ENCODE measurements at regions not wholly inside any gene's neighbourhood (a gene's known extent, or its start where the extent isn't known, plus 50 kb on each side); places are given as distances from the start of the nearest gene placed in this dataset.

- Histone ChIP-seq H3K79me2 (ENCODE audit: insufficient read depth, low read length) (no peaks in the 10 kb centered on the region), H3K4me2 (ENCODE audit: insufficient read depth, low read length) (no peak overlapping the region), H4K20me1 (ENCODE audit: insufficient read depth, low read length) (no peaks in the 10 kb centered on the region), H3K9me3 (ENCODE audit: insufficient read depth, low read length, severe bottlenecking) (no peaks in the 10 kb centered on the region), H3K9ac (ENCODE audit: low read depth, low read length) (no peak overlapping the region), H3K27me3 (ENCODE audit: insufficient read depth, low read length, poor library complexity) (peaks cover 3% of the 10 kb centered on the region), H2AFZ (ENCODE audit: low read depth, low read length) (no peak overlapping the region), H3K4me3 (ENCODE audit: low read depth in 1 of 2, low read length in 2 of 2) (no peak overlapping the region), H3K27ac (ENCODE audit: low read length) (no peak overlapping the region), H3K4me1 (ENCODE audit: insufficient read depth, low read length) (no peaks in the 10 kb centered on the region), H3K36me3 (ENCODE audit: insufficient read depth, low read length) (no peaks in the 10 kb centered on the region)
- TF ChIP-seq CTCF (IDR thresholded peaks at IDR 0.05; ENCODE audit: borderline replicate concordance, extremely low read depth, low read length, poor library complexity, severe bottlenecking), result no peak
- TF ChIP-seq EZH2 (IDR thresholded peaks at IDR 0.05; ENCODE audit: borderline replicate concordance, low read depth, low read length, severe bottlenecking), result no peak
- ATAC-seq (ENCODE audit: insufficient read depth, low read depth) (no peak), DNase-seq (no peak)
These were observed 62.9 kb upstream of the IRX4 start for GRCh38 chr5:1945606-1946005.

GRCh38 chr5:1944408-1944807 lies 61.7 kb upstream of the IRX4 start:
- H3K4me1 ChIP-seq (ENCODE audit: insufficient read depth, low read length), result no peaks in the 10 kb centered on the region
- H3K4me3 ChIP-seq (ENCODE audit: low read depth in 1 of 2, low read length in 2 of 2), result no peak overlapping the region
- H3K9ac ChIP-seq (ENCODE audit: low read depth, low read length), result no peak overlapping the region
- H4K20me1 ChIP-seq (ENCODE audit: insufficient read depth, low read length), result no peaks in the 10 kb centered on the region
- no peak overlapping the region for H2AFZ ChIP-seq (ENCODE audit: low read depth, low read length)
- peaks cover 3% of the 10 kb centered on the region for H3K27me3 ChIP-seq (ENCODE audit: insufficient read depth, low read length, poor library complexity)
- H3K4me2 ChIP-seq (ENCODE audit: insufficient read depth, low read length), result no peak overlapping the region
- no peaks in the 10 kb centered on the region for H3K79me2 ChIP-seq (ENCODE audit: insufficient read depth, low read length)
- no peaks in the 10 kb centered on the region for H3K36me3 ChIP-seq (ENCODE audit: insufficient read depth, low read length)
- no peak overlapping the region for H3K27ac ChIP-seq (ENCODE audit: low read length)
- H3K9me3 ChIP-seq (ENCODE audit: insufficient read depth, low read length, severe bottlenecking), result no peaks in the 10 kb centered on the region
- no peak for ATAC-seq (ENCODE audit: insufficient read depth, low read depth)
- TF ChIP-seq CTCF (IDR thresholded peaks at IDR 0.05; ENCODE audit: borderline replicate concordance, extremely low read depth, low read length, poor library complexity, severe bottlenecking), result no peak
- no peak for TF ChIP-seq EZH2 (IDR thresholded peaks at IDR 0.05; ENCODE audit: borderline replicate concordance, low read depth, low read length, severe bottlenecking)
- no peak for DNase-seq

GRCh38 chr5:1943481-1943880 lies 60.8 kb upstream of the IRX4 start:
- Histone ChIP-seq H3K27me3 (ENCODE audit: insufficient read depth, low read length, poor library complexity) (peaks cover 3% of the 10 kb centered on the region), H3K4me1 (ENCODE audit: insufficient read depth, low read length) (no peaks in the 10 kb centered on the region)

More at GRCh38 chr5:1943481-1943880, 60.8 kb upstream of the IRX4 start:
- TF ChIP-seq EZH2 (IDR thresholded peaks at IDR 0.05; ENCODE audit: borderline replicate concordance, low read depth, low read length, severe bottlenecking) (no peak), CTCF (IDR thresholded peaks at IDR 0.05; ENCODE audit: borderline replicate concordance, extremely low read depth, low read length, poor library complexity, severe bottlenecking) (no peak)
- Histone ChIP-seq H3K9me3 (ENCODE audit: insufficient read depth, low read length, severe bottlenecking) (no peaks in the 10 kb centered on the region), H3K27ac (ENCODE audit: low read length) (no peak overlapping the region), H3K9ac (ENCODE audit: low read depth, low read length) (no peak overlapping the region), H3K79me2 (ENCODE audit: insufficient read depth, low read length) (no peaks in the 10 kb centered on the region), H2AFZ (ENCODE audit: low read depth, low read length) (no peak overlapping the region), H3K4me3 (ENCODE audit: low read depth in 1 of 2, low read length in 2 of 2) (no peak overlapping the region), H3K4me2 (ENCODE audit: insufficient read depth, low read length) (no peak overlapping the region), H3K36me3 (ENCODE audit: insufficient read depth, low read length) (no peaks in the 10 kb centered on the region), H4K20me1 (ENCODE audit: insufficient read depth, low read length) (no peaks in the 10 kb centered on the region)
- ATAC-seq (ENCODE audit: insufficient read depth, low read depth) (no peak), DNase-seq (no peak)

Data from DND-41 (cell line).